ENCODE measurements at regions not wholly inside any gene's neighbourhood (a gene's known extent, or its start where the extent isn't known, plus 50 kb on each side); places are given as distances from the start of the nearest gene placed in this dataset.

- no peak for TF ChIP-seq NFRKB (IDR thresholded peaks at IDR 0.05)
- no peak for TF ChIP-seq ZNF384 (IDR thresholded peaks at IDR 0.05)
- DNase-seq (ENCODE audit: extremely low spot score) = no peak
- ChIA-PET CTCF (no interaction called here), POLR2A (no interaction called here)
Observed at GRCh38 chr3:125645616-125646015, 50.3 kb upstream of the OSBPL11 start.

- DNase-seq (ENCODE audit: extremely low spot score) = no peak
- no peak for TF ChIP-seq FOXA1 (IDR thresholded peaks at IDR 0.05)
- no peak for TF ChIP-seq TARDBP (IDR thresholded peaks at IDR 0.05)
- TF ChIP-seq FOXK2 (IDR thresholded peaks at IDR 0.05) = no peak
- TF ChIP-seq SUZ12 (IDR thresholded peaks at IDR 0.05) = no peak
- TF ChIP-seq HDGF (IDR thresholded peaks at IDR 0.05; ENCODE audit: borderline replicate concordance) = no peak
- no peak for TF ChIP-seq BHLHE40 (IDR thresholded peaks at IDR 0.05; ENCODE audit: borderline replicate concordance)
- TF ChIP-seq LEF1 (IDR thresholded peaks at IDR 0.05; ENCODE audit: borderline replicate concordance) = no peak
- TF ChIP-seq L3MBTL2 (conservative IDR thresholded peaks at IDR 0.05) = no peak
- ChIA-PET POLR2A (no interaction called here), CTCF (no interaction called here)
Observed at GRCh38 chr3:125646581-125646980, 51.3 kb upstream of the OSBPL11 start.

GRCh38 chr3:125647318-125648014 lies 52.2 kb upstream of the OSBPL11 start:
- ChIA-PET CTCF (interaction anchor here (0.7 kb wide), 1 partner anchor 1814 kb away, joined by 3 read pairs; no protein-coding TSS in a partner anchor), POLR2A (no interaction called here)
- TF ChIP-seq L3MBTL2 (conservative IDR thresholded peaks at IDR 0.05) (no peak), PKNOX1 (IDR thresholded peaks at IDR 0.05) (no peak), SUZ12 (IDR thresholded peaks at IDR 0.05) (no peak), BHLHE40 (IDR thresholded peaks at IDR 0.05; ENCODE audit: borderline replicate concordance) (no peak), CTBP1 (IDR thresholded peaks at IDR 0.05; ENCODE audit: borderline replicate concordance) (no peak), FOXK2 (IDR thresholded peaks at IDR 0.05) (no peak), ELF4 (IDR thresholded peaks at IDR 0.05) (no peak), SP1 (IDR thresholded peaks at IDR 0.05) (no peak), ARNT (IDR thresholded peaks at IDR 0.05) (no peak), FOXA1 (IDR thresholded peaks at IDR 0.05) (no peak), NFRKB (IDR thresholded peaks at IDR 0.05) (no peak), TARDBP (IDR thresholded peaks at IDR 0.05) (no peak), FOXM1 (IDR thresholded peaks at IDR 0.05; ENCODE audit: borderline replicate concordance) (no peak), LEF1 (IDR thresholded peaks at IDR 0.05; ENCODE audit: borderline replicate concordance) (no peak), HDGF (IDR thresholded peaks at IDR 0.05; ENCODE audit: borderline replicate concordance) (no peak)
- no peak for DNase-seq (ENCODE audit: extremely low spot score)

- CTCF ChIA-PET = interaction anchor here (0.6 kb wide), 2 partner anchors 12 to 160 kb away, joined by 3 read pairs; no protein-coding TSS in a partner anchor
- POLR2A ChIA-PET = no interaction called here
- DNase-seq (ENCODE audit: extremely low spot score) = no peak
Observed at GRCh38 chr3:125651244-125651643, 55.9 kb upstream of the OSBPL11 start.

GRCh38 chr3:125652349-125652748 lies 57.1 kb upstream of the OSBPL11 start:
- no peak for TF ChIP-seq CTBP1 (IDR thresholded peaks at IDR 0.05; ENCODE audit: borderline replicate concordance)
- CTCF ChIA-PET = interaction anchor here (0.6 kb wide), 1 partner anchor 97 kb away, joined by 3 read pairs; no protein-coding TSS in a partner anchor
- no peak for DNase-seq (ENCODE audit: extremely low spot score)
- POLR2A ChIA-PET = no interaction called here

More at GRCh38 chr3:125651244-125651643, 55.9 kb upstream of the OSBPL11 start:
- TF ChIP-seq ARNT (IDR thresholded peaks at IDR 0.05) (no peak), SP1 (IDR thresholded peaks at IDR 0.05) (no peak), FOXK2 (IDR thresholded peaks at IDR 0.05) (no peak), L3MBTL2 (conservative IDR thresholded peaks at IDR 0.05) (no peak), TARDBP (IDR thresholded peaks at IDR 0.05) (no peak), CTBP1 (IDR thresholded peaks at IDR 0.05; ENCODE audit: borderline replicate concordance) (no peak), NFRKB (IDR thresholded peaks at IDR 0.05) (no peak), BHLHE40 (IDR thresholded peaks at IDR 0.05; ENCODE audit: borderline replicate concordance) (no peak), FOXM1 (IDR thresholded peaks at IDR 0.05; ENCODE audit: borderline replicate concordance) (no peak), SUZ12 (IDR thresholded peaks at IDR 0.05) (no peak), ELF4 (IDR thresholded peaks at IDR 0.05) (no peak), FOXA1 (IDR thresholded peaks at IDR 0.05) (no peak), PKNOX1 (IDR thresholded peaks at IDR 0.05) (no peak), HDGF (IDR thresholded peaks at IDR 0.05; ENCODE audit: borderline replicate concordance) (no peak), LEF1 (IDR thresholded peaks at IDR 0.05; ENCODE audit: borderline replicate concordance) (no peak), ZNF384 (IDR thresholded peaks at IDR 0.05) (no peak)

- ChIA-PET CTCF (no interaction called here), POLR2A (no interaction called here)
- no peak for DNase-seq (ENCODE audit: extremely low spot score)
- no peak for TF ChIP-seq HDGF (IDR thresholded peaks at IDR 0.05; ENCODE audit: borderline replicate concordance)
- TF ChIP-seq FOXM1 (IDR thresholded peaks at IDR 0.05; ENCODE audit: borderline replicate concordance) = no peak
- TF ChIP-seq ZNF384 (IDR thresholded peaks at IDR 0.05) = no peak
- no peak for TF ChIP-seq FOXK2 (IDR thresholded peaks at IDR 0.05)
- no peak for TF ChIP-seq SP1 (IDR thresholded peaks at IDR 0.05)
- TF ChIP-seq TARDBP (IDR thresholded peaks at IDR 0.05) = no peak
- no peak for TF ChIP-seq SUZ12 (IDR thresholded peaks at IDR 0.05)
- TF ChIP-seq ELF4 (IDR thresholded peaks at IDR 0.05) = no peak
- no peak for TF ChIP-seq CTBP1 (IDR thresholded peaks at IDR 0.05; ENCODE audit: borderline replicate concordance)
- no peak for TF ChIP-seq L3MBTL2 (conservative IDR thresholded peaks at IDR 0.05)
- no peak for TF ChIP-seq ARNT (IDR thresholded peaks at IDR 0.05)
- TF ChIP-seq PKNOX1 (IDR thresholded peaks at IDR 0.05) = no peak
- no peak for TF ChIP-seq NFRKB (IDR thresholded peaks at IDR 0.05)
- TF ChIP-seq BHLHE40 (IDR thresholded peaks at IDR 0.05; ENCODE audit: borderline replicate concordance) = no peak
- TF ChIP-seq LEF1 (IDR thresholded peaks at IDR 0.05; ENCODE audit: borderline replicate concordance) = no peak
- no peak for TF ChIP-seq FOXA1 (IDR thresholded peaks at IDR 0.05)
Observed at GRCh38 chr3:125654526-125654925, 59.2 kb upstream of the OSBPL11 start.
